ENCODE measurements at regions not wholly inside any gene's neighbourhood (a gene's known extent, or its start where the extent isn't known, plus 50 kb on each side); places are given as distances from the start of the nearest gene placed in this dataset.
"Not testable (repeated sequence)": the region's sequence is repeated elsewhere in the genome, so short reads cannot be mapped to it uniquely, and the experiment has no call there.

- H3K4me1 ChIP-seq = no peaks in the 10 kb centered on the region
- no peak for TF ChIP-seq CTCF (IDR thresholded peaks at IDR 0.05 in 8 of 11, conservative IDR thresholded peaks at IDR 0.05 in 3 of 11)
- no peak for TF ChIP-seq POLR2A (IDR thresholded peaks at IDR 0.05)
- 85 to 96% (median 87%) methylated on average over 4 of the region's 4 CpGs for WGBS, 5 donors
- H3K36me3 ChIP-seq = no peaks in the 10 kb centered on the region
- no peak for DNase-seq
- H3K27me3 ChIP-seq (replicated peaks in 1 of 7) = no peaks in the 10 kb centered on the region
- intact Hi-C loops (cut with DNase I; ENCODE audit: low total_unique reads) = no loop called here
- H3K27ac ChIP-seq = no peak overlapping the region
- peaks cover 0 to 33% (median 6%) of the 10 kb centered on the region in 8 donors for H3K9me3 ChIP-seq
- no peak overlapping the region for H3K4me3 ChIP-seq
Observed at GRCh38 chr2:187050409-187050998, 201.5 kb upstream of the ZSWIM2 start.

GRCh38 chr2:187037310-187037709 lies 188.3 kb upstream of the ZSWIM2 start:
- Histone ChIP-seq H3K27ac (no peak overlapping the region), H3K4me1 (no peaks in the 10 kb centered on the region), H3K4me3 (no peak overlapping the region), H3K9me3 (no peaks in the 10 kb centered on the region), H3K36me3 (no peaks in the 10 kb centered on the region), H3K27me3 (replicated peaks in 1 of 7) (no peaks in the 10 kb centered on the region)
- intact Hi-C loops (cut with DNase I; ENCODE audit: low total_unique reads) = no loop called here
- DNase-seq = no peak
- no peak for TF ChIP-seq POLR2AphosphoS5 (IDR thresholded peaks at IDR 0.05)
- no peak for TF ChIP-seq POLR2A (IDR thresholded peaks at IDR 0.05)
- TF ChIP-seq CTCF (IDR thresholded peaks at IDR 0.05 in 8 of 11, conservative IDR thresholded peaks at IDR 0.05 in 3 of 11) = no peak

- Histone ChIP-seq H3K27ac (no peak overlapping the region), H3K4me3 (no peak overlapping the region), H3K4me1 (no peaks in the 10 kb centered on the region), H3K27me3 (replicated peaks in 1 of 7) (no peaks in the 10 kb centered on the region), H3K9me3 (peaks cover 0 to 7% (median 2%) of the 10 kb centered on the region in 8 donors), H3K36me3 (no peaks in the 10 kb centered on the region)
- intact Hi-C loops (cut with DNase I; ENCODE audit: low total_unique reads) = no loop called here
- DNase-seq = no peak
- TF ChIP-seq CTCF (IDR thresholded peaks at IDR 0.05 in 8 of 11, conservative IDR thresholded peaks at IDR 0.05 in 3 of 11) (no peak), POLR2A (IDR thresholded peaks at IDR 0.05) (no peak), POLR2AphosphoS5 (IDR thresholded peaks at IDR 0.05) (no peak)
Observed at GRCh38 chr2:187034434-187034833, 185.5 kb upstream of the ZSWIM2 start.

DNA sequence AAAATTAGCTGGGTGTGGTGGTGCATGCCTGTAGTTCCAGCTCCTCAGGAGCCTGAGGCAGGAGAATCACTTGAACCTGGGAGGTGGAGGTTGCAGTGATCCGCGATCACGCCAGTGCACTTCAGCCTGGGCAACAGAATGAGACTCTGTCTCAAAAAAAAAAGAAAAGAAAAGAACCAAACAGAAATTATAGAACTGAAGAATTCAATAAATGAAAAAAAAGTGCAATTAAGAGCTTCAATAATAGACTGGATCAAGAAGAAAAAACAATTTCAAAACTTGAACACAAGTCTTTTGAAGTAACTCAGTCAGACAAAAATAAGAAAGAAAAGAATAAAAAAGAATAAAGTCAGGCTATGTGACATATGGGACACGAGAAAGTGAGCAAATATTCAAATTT lies 175.8 kb upstream of the ZSWIM2 start:
- H3K27me3 ChIP-seq (replicated peaks in 1 of 7) = no peaks in the 10 kb centered on the region
- 84 to 95% (median 94%) methylated on average over 4 of the region's 4 CpGs for WGBS, 5 donors
- TF ChIP-seq POLR2A (IDR thresholded peaks at IDR 0.05) (no peak), CTCF (IDR thresholded peaks at IDR 0.05 in 8 of 11, conservative IDR thresholded peaks at IDR 0.05 in 3 of 11) (no peak), POLR2AphosphoS5 (IDR thresholded peaks at IDR 0.05) (no peak)

DNA sequence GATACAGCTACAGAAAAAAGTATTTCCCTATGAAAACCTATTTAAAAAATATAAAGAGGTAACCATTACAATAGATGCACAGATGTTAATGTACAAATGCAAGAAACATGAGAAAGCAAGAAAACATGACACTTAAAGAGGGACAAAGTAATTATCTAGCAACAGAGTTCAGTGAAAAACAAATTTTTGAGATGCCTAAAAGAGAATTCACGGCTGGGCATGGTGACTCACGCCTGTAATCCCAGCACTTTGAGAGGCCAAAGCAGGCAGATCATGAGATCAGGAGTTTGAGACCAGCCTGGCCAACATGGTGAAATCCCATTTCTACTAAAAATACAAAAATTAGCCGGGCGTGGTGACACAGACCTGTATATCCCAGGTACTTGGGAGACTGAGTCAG lies 175.0 kb upstream of the ZSWIM2 start:
- H3K27ac ChIP-seq; H3K27me3 ChIP-seq (replicated peaks in 1 of 7); DNase-seq; H3K4me3 ChIP-seq; intact Hi-C loops (cut with DNase I; ENCODE audit: low total_unique reads); H3K4me1 ChIP-seq; H3K36me3 ChIP-seq: not testable (repeated sequence)
- 84 to 96% (median 92%) methylated on average over 4 of the region's 4 CpGs for WGBS, 5 donors
- H3K9me3 ChIP-seq = peaks cover 4 to 60% (median 43%) of the 10 kb centered on the region in 8 donors

More for the DNA sequence above, 175.8 kb upstream of the ZSWIM2 start:
- DNase-seq = no peak
- Histone ChIP-seq H3K27ac (no peak overlapping the region), H3K36me3 (no peaks in the 10 kb centered on the region), H3K4me3 (no peak overlapping the region), H3K9me3 (peaks cover 4 to 67% (median 46%) of the 10 kb centered on the region in 8 donors), H3K4me1 (no peaks in the 10 kb centered on the region)
- intact Hi-C loops (cut with DNase I; ENCODE audit: low total_unique reads) = no loop called here

Measured in spleen (tissue), 11 donors.